ENCODE measurements at regions not wholly inside any gene's neighbourhood (a gene's known extent, or its start where the extent isn't known, plus 50 kb on each side); places are given as distances from the start of the nearest gene placed in this dataset.

GRCh38 chr2:12052796-12053195, 306.4 kb downstream of the LPIN1 start:
- no peak for DNase-seq (ENCODE audit: low read depth in 2 of 2, low spot score in 1 of 2)

GRCh38 chr2:12054956-12055618, 308.7 kb downstream of the LPIN1 start:
- no peak for DNase-seq (ENCODE audit: low read depth in 2 of 2, low spot score in 1 of 2)

- peak in 1 of 2 donors; percentile 52 for DNase-seq (ENCODE audit: low read depth in 2 of 2, low spot score in 1 of 2)
Measured at GRCh38 chr2:12057436-12058166, 311.2 kb downstream of the LPIN1 start.

GRCh38 chr2:12059616-12060441, 313.4 kb downstream of the LPIN1 start:
- DNase-seq (ENCODE audit: low read depth in 2 of 2, low spot score in 1 of 2), result no peak

DNA sequence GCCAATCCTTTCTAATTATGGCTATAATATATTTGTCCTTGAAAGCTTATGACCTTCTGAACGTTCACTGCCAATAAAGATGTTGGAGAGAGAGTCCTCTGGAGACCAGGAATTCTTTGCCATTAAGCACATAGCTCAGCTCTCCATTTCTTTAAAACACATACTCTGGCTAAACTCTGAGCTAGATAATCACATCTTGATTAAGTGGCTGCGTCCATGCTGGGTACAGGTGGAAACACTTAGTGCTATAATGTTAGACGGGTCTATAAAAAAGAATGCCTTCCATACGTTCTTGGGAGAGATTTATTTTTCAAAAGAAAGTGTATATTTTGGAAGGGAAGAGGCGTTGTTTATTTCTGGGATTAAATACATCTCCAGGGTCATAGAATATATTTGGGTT, 314.5 kb downstream of the LPIN1 start:
- no peak for DNase-seq (ENCODE audit: low read depth in 2 of 2, low spot score in 1 of 2)

DNA sequence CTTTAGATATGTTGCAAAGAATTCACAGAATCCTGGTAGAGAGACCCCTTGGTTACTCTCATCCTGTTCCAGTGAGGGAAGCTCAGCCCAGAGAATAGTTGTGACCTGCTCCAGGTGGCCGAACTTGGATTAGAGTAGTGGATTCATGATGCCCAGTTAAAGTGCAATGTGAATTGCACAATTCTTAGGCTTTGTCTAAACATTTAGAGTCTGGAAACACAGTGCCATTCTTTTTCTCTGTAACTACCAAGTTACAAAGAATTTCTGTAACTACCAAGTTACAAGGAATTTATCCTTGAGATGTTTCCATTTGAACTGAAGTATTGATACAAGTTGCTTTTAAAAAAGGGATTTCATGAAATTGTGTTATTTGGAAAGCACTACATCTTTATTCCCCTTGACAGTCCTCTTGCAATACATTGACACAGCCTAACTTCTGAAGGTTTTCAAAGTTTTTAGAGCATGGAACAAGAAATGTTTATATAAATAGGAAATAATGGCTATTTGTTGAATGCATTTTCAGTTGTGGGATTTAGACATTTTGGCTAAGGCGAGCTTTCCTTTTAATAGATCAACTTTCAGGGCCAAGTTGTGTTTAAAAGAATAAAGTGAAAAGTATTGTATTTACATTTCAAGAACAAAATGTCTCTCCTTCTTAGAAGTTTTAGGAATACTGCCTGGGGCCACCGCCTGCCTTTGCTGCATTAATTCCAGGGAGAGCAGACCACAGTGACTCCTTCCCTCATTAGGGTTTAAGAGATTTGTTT, 315.0 kb downstream of the LPIN1 start:
- no peak for DNase-seq (ENCODE audit: low read depth in 2 of 2, low spot score in 1 of 2)

DNA sequence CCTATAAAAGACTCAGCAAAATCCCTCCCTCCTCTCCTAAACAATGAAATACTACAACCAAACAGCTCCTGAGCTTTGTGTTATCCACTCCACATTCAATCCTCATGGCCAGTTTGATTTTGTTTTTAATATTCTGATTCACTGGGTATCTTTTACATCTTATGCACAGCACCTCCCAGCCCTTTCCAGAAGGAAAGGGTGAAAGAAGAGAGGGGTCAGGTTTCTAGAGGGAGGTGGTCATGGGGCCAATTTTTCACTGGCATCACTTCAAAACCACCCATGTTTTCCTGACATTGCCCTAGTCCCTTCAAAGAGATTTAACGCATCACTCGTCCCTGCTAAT, 315.6 kb downstream of the LPIN1 start:
- DNase-seq (ENCODE audit: low read depth in 2 of 2, low spot score in 1 of 2), result no peak

- no peak for DNase-seq (ENCODE audit: low read depth in 2 of 2, low spot score in 1 of 2)
Measured at GRCh38 chr2:12063210-12063609, 316.8 kb downstream of the LPIN1 start.

GRCh38 chr2:12064153-12064552, 317.7 kb downstream of the LPIN1 start:
- no peak for DNase-seq (ENCODE audit: low read depth in 2 of 2, low spot score in 1 of 2)

GRCh38 chr2:12066116-12066515, 319.7 kb downstream of the LPIN1 start:
- DNase-seq (ENCODE audit: low read depth in 2 of 2, low spot score in 1 of 2), result no peak

DNA sequence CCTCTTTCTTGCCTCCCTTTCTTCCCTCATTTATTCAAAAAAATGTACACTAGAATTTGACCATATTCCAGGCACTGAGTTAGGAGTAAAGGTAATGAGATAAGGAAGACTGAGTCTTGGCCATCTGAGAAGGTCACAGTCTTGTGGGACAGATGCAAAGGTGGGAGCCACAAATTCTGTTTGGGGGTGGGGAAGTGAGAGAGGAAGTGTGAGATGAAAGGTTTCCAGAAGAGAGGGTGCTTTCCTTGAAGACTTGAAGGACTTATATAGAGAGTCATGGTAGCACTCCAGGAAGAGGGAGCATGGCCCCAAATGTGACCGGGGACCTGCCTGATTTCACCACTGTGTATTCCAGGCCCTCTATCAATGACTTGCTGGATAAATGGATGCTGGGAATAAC, 320.6 kb downstream of the LPIN1 start:
- no peak for DNase-seq (ENCODE audit: low read depth in 2 of 2, low spot score in 1 of 2)

DNA sequence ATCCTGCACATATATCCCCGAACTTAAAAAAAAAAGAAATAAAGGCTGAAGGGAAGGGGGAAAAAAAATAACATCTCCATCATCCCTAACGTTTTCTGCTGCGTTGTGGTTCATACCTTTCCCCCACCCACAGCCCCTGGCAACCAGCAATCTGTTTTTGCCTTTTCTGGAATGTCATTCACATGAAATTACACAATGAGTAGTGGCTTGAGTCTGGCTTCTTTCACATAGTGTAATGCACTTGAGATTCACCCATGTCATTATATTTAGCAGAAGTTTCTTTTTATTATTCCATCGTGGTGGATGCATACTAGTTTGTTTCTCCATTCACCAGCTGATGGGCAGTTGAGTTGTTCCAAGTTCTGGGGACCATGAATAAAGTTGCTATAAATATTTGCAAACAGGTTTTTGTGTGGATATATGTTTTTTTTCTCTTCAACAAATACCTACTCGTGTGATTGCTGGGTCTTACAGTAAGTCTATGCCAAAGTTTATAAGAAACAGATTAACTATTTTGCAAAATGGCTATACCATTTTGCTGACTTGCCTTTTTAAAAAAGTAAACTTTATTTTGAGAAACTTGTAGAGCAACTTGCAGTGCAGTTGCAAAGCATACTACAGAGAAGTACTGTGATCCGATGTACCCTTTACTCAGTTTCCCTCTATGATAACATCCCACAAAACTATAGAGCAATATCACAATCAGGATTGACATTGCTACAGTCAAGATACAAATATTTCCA, 322.5 kb downstream of the LPIN1 start:
- DNase-seq (ENCODE audit: low read depth in 2 of 2, low spot score in 1 of 2), result no peak

DNA sequence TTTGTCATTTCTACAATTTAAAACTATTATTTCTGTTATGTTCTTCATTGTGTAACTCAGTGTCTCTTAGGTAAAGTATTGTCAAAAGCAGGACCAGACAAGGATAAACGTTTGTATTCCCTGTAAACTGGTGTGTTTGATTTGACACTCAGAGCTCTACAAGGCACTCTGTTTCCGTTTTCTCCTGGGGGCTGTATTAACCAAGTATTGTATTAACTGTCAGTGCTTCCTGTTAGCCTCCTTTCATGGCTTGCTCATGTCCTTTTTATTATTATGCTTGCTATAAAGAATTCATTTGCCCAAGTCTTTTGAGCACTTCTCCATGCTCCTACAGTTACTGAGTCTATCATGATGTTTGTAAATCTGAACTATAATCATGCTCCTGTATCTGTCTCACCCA, 323.7 kb downstream of the LPIN1 start:
- DNase-seq (ENCODE audit: low read depth in 2 of 2, low spot score in 1 of 2), result no peak

DNA sequence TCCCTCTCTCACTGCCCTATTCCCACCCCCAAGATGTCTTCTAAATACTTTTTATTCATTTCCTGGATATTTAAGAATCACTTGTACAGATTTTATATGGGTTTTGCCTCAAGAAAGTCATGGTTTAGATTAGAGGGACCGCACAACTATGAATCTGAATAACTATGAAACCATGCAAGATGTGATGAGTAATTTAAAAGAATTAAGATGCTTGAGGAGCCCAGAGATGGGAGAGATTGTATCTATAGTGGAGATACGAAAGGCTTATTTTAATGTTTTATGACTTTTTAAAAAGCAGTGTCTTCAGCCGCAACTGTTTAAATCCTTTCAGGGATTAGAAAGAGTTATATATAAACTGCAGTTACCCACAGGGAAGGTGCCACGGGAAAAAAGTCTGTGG, 324.1 kb downstream of the LPIN1 start:
- no peak for DNase-seq (ENCODE audit: low read depth in 2 of 2, low spot score in 1 of 2)

GRCh38 chr2:12071318-12071717, 324.9 kb downstream of the LPIN1 start:
- DNase-seq (ENCODE audit: low read depth in 2 of 2, low spot score in 1 of 2), result no peak

DNA sequence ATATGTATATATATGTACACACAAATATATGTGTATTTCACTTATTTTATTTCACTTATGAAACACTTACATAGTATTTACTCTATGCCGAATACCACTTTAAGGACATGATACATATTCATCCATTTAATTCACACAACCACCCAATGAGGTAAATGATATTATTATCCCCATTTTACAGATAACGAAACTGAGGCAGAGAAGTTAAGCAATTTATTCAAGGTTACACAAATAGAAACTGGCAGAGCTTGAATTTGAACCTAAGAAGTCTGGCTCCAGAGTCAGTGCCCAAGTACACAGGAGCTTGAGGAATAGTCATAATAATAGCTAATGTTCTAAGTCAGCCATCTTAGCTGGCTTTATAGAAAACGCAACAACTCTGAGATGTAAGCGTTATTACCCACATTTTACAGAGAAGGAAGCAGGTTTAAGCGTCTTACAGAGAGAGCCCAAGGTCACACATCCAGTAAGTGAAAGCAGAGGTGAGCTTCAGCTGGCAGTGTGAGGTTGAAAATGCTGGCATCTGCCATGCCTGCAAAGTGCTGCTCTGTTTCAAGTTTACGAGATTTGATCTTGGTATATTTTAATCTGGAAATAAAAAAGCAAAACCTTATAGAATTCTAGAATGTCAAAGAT, 326.9 kb downstream of the LPIN1 start:
- no peak for DNase-seq (ENCODE audit: low read depth in 2 of 2, low spot score in 1 of 2)

DNA sequence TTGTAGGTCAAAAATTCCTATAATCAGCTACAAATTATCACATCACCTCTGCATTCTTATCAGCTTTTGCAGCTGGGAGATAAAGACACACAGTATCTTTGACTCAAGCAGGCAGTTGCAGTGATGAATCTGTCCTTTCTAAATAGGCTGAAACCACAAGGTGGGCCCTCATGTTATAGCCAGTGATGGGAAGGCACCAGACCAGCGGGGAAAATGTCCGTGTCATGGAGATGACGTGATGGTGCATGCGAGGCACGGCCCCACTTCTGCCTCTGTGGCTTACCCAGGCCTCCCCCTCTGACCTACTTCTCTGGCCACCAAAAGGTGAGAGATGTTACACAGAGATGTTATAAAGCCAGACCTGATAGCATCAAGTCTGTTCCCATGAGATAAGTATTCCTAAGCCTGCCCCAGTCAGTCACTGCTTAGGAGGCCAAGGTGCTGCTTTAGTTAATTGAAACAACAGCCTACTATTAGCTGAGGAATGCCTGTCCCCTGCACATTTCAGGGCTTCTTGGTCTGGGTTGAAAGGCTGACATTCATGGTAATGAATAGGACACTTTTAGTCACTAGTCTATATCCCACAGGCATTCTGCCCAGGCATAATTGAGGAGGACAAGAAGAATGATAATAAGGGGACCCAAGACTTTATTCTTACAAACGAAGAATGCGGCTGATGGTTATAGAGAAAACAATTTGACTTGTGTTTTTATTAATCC, 327.9 kb downstream of the LPIN1 start:
- DNase-seq (ENCODE audit: low read depth in 2 of 2, low spot score in 1 of 2), result no peak

- DNase-seq (ENCODE audit: low read depth in 2 of 2, low spot score in 1 of 2), result no peak
Measured at GRCh38 chr2:12074845-12075217, 328.4 kb downstream of the LPIN1 start.

DNA sequence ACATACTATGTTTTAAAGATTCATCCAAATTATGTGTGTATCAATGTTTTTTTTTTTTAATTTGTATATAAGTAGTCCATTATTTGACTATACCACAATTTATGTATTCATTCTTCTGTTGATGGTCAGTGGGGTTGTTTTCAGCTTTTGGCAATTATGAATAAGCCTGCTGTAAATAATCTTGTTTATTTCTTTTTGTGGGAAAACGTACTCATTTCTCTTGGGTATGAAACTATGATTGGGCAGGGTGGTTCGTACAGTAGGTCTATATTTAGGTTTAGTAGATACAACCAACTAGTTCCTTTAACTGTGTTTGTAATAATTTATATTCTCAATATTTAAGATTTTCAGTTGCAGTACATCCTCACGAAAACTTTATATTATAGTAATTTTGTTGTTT, 329.2 kb downstream of the LPIN1 start:
- DNase-seq (ENCODE audit: low read depth in 2 of 2, low spot score in 1 of 2), result no peak

- DNase-seq (ENCODE audit: low read depth in 2 of 2, low spot score in 1 of 2), result no peak
Measured at GRCh38 chr2:12076810-12077209, 330.4 kb downstream of the LPIN1 start.
